RWPE2 (cell line): ENCODE measurements at regions not wholly inside any gene's neighbourhood (a gene's known extent, or its start where the extent isn't known, plus 50 kb on each side); places are given as distances from the start of the nearest gene placed in this dataset.

Experiments
- ATAC-seq: fragments of 200-7000 bp; cut with Tn5 transposase; 3 replicates; pipeline ENCODE4 v1.9.1; 2021; ENCODE audit warnings: low read depth
- DNase-seq: peaks from one replicate; pipeline ENCODE4 v3.0.0-alpha.2; 2020; ENCODE audit warnings: low spot score
- H3K27ac ChIP-seq: fragments of 450-650 bp; 2 replicates; pipeline ENCODE4 v1.5.1; 2017; ENCODE audit warnings: mild to moderate bottlenecking; ENCODE audit not compliant: poor library complexity, severe bottlenecking
- H3K27me3 ChIP-seq: fragments of 250-450 bp; sonication (Bioruptor Pico); 2 replicates; pipeline ENCODE4 v1.5.1; 2021; ENCODE audit warnings: mild to moderate bottlenecking, moderate library complexity; ENCODE audit not compliant: insufficient read depth, poor library complexity, severe bottlenecking
- H3K36me3 ChIP-seq: fragments of 250-450 bp; sonication (Bioruptor Pico); 2 replicates; pipeline ENCODE4 v1.5.1; 2020; ENCODE audit warnings: low read depth, mild to moderate bottlenecking, moderate library complexity
- H3K4me1 ChIP-seq: fragments of 250-450 bp; sonication (Bioruptor Pico); 2 replicates; pipeline ENCODE4 v1.5.1; 2021; ENCODE audit warnings: mild to moderate bottlenecking, moderate library complexity; ENCODE audit not compliant: insufficient read depth, poor library complexity, severe bottlenecking
- H3K4me3 ChIP-seq: fragments of 250-450 bp; sonication (Bioruptor Pico); 2 replicates; pipeline ENCODE4 v1.5.1; 2021; ENCODE audit warnings: mild to moderate bottlenecking, moderate library complexity; ENCODE audit not compliant: severe bottlenecking
- H3K9me3 ChIP-seq: fragments of 250-450 bp; sonication (Bioruptor Pico); 2 replicates; pipeline ENCODE4 v1.5.1; 2021; ENCODE audit warnings: mild to moderate bottlenecking, moderate library complexity; ENCODE audit not compliant: severe bottlenecking
- TF ChIP-seq, protein P1 (sequence below): fragments of 450-650 bp; IDR thresholded peaks from one replicate; pipeline ENCODE4 v1.5.1; 2017; ENCODE audit warnings: mild to moderate bottlenecking, moderate library complexity; ENCODE audit not compliant: poor library complexity, severe bottlenecking

GRCh38 chr14:29126361-29126760 is 359.8 kb downstream of the FOXG1 start:
- ATAC-seq = no peak; the same call in 2 of the 3 replicates
- Histone ChIP-seq H3K27ac (no peak overlapping the region), H3K27me3 (peaks cover 5% of the 10 kb centered on the region), H3K36me3 (no peaks in the 10 kb centered on the region), H3K4me3 (no peak overlapping the region), H3K9me3 (no peaks in the 10 kb centered on the region), H3K4me1 (no peaks in the 10 kb centered on the region)
- no peak for DNase-seq
- TF ChIP-seq, protein P1, sequence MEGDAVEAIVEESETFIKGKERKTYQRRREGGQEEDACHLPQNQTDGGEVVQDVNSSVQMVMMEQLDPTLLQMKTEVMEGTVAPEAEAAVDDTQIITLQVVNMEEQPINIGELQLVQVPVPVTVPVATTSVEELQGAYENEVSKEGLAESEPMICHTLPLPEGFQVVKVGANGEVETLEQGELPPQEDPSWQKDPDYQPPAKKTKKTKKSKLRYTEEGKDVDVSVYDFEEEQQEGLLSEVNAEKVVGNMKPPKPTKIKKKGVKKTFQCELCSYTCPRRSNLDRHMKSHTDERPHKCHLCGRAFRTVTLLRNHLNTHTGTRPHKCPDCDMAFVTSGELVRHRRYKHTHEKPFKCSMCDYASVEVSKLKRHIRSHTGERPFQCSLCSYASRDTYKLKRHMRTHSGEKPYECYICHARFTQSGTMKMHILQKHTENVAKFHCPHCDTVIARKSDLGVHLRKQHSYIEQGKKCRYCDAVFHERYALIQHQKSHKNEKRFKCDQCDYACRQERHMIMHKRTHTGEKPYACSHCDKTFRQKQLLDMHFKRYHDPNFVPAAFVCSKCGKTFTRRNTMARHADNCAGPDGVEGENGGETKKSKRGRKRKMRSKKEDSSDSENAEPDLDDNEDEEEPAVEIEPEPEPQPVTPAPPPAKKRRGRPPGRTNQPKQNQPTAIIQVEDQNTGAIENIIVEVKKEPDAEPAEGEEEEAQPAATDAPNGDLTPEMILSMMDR = no peak

DNA sequence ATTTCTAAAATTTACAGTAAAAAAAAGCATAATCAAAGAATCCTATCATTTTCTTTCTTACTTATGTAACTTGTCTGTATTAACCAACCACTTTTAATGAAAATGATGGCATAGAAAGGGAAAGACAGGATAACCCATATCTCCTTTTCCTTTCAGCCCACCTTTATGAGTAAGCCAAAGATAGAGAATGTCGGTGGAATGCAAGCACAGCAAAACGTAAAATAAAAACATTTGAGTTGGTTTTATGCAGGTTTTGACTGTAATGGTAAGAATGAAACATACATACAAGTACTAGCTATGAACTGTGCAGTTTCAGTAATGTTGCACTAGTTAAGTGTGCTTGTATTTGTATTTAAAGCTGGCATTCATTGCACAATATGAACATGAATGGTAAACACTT is 360.3 kb downstream of the FOXG1 start:
- no peaks in the 10 kb centered on the region for H3K4me1 ChIP-seq
- DNase-seq (no peak), ATAC-seq (no peak)
- TF ChIP-seq, protein P1 = no peak
- H3K9me3 ChIP-seq = no peaks in the 10 kb centered on the region
- H3K27me3 ChIP-seq = peaks cover 5% of the 10 kb centered on the region
- no peak overlapping the region for H3K27ac ChIP-seq
- no peaks in the 10 kb centered on the region for H3K36me3 ChIP-seq
- no peak overlapping the region for H3K4me3 ChIP-seq

DNA sequence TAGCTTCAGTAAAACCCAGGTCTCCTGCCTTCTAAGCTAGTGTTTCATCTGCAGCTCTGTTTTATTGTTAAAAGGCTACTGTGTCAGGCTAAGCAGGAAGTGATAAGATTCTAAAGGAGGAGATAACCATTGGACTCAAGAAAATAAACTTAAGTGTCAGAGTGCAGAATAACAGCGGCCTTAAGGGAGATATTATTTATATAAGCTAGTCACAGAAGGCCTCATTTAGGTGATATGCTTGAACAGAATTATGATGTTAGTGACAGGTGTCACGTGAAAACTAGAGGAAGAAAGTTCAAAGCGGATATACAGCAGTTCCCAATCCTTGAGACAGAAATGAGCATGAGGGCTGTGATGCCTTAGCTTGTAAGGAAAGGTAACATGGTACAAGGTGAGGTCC is 373.4 kb downstream of the FOXG1 start:
- H3K4me3 ChIP-seq = no peak overlapping the region
- ATAC-seq = no peak
- DNase-seq = no peak
- no peak overlapping the region for H3K27ac ChIP-seq
- no peaks in the 10 kb centered on the region for H3K36me3 ChIP-seq
- H3K27me3 ChIP-seq = peaks cover 47% of the 10 kb centered on the region
- TF ChIP-seq, protein P1 = no peak
- H3K9me3 ChIP-seq = no peaks in the 10 kb centered on the region
- H3K4me1 ChIP-seq = no peaks in the 10 kb centered on the region

- Histone ChIP-seq H3K4me3 (no peak overlapping the region), H3K27ac (no peak overlapping the region), H3K4me1 (no peaks in the 10 kb centered on the region), H3K27me3 (peaks cover 38% of the 10 kb centered on the region), H3K36me3 (no peaks in the 10 kb centered on the region), H3K9me3 (no peaks in the 10 kb centered on the region)
- TF ChIP-seq, protein P1 = no peak
- ATAC-seq = peak; percentile 62; the same call in 1 of the 3 replicates
- DNase-seq = no peak
Measured at GRCh38 chr14:29144621-29145020, 378.0 kb downstream of the FOXG1 start.

DNA sequence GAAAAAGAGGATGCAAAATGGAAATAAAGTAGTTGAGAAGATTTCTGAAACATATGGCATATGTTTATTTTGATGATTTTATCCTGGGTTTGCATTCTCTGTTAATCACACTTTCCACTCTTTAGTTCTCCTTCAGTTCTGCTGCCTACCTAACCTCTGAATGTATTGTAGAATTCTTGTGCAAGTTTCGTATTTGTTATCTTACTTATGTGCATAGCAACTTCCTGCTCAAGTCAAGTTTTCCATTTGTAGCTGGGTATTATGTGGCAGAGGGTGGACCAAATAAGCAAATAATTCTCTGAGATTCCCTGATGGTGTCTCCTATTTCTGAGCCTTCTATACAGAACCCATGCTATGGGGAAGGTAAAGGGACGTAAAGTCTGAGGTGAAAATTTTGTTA is 381.6 kb downstream of the FOXG1 start:
- Histone ChIP-seq H3K27ac (no peak overlapping the region), H3K27me3 (peaks cover 23% of the 10 kb centered on the region), H3K4me1 (no peaks in the 10 kb centered on the region), H3K36me3 (no peaks in the 10 kb centered on the region), H3K9me3 (no peaks in the 10 kb centered on the region), H3K4me3 (no peak overlapping the region)
- ATAC-seq = no peak
- no peak for DNase-seq
- TF ChIP-seq, protein P1 = no peak
